NCI-H510A (cell line): ENCODE measurements at regions not wholly inside any gene's neighbourhood (a gene's known extent, or its start where the extent isn't known, plus 50 kb on each side); places are given as distances from the start of the nearest gene placed in this dataset.

Experiments
- DNase-seq: peaks from one replicate; lab custom pipeline; 2025; lab: John Stamatoyannopoulos, UW

- DNase-seq: no peak
Measured at GRCh38 chr5:4124221-4124970, 528.8 kb downstream of the IRX1 start.

- DNase-seq: no peak
Measured at GRCh38 chr5:4128994-4129393, 533.4 kb downstream of the IRX1 start.

GRCh38 chr5:4129523-4129922, 533.9 kb downstream of the IRX1 start:
- DNase-seq: no peak

GRCh38 chr5:4130819-4131218, 535.2 kb downstream of the IRX1 start:
- DNase-seq: no peak

GRCh38 chr5:4137781-4138180, 542.1 kb downstream of the IRX1 start:
- DNase-seq: no peak

GRCh38 chr5:4142842-4143241, 547.2 kb downstream of the IRX1 start:
- no peak for DNase-seq

GRCh38 chr5:4144411-4145007, 548.9 kb downstream of the IRX1 start:
- DNase-seq: no peak

- DNase-seq: no peak
Measured at GRCh38 chr5:4145511-4145910, 549.9 kb downstream of the IRX1 start.

- no peak for DNase-seq
Measured at GRCh38 chr5:4148009-4148408, 552.4 kb downstream of the IRX1 start.

- DNase-seq: no peak
Measured at GRCh38 chr5:4150067-4150466, 554.4 kb downstream of the IRX1 start.

GRCh38 chr5:4156153-4156552, 560.5 kb downstream of the IRX1 start:
- DNase-seq: no peak

GRCh38 chr5:4156889-4157288, 561.3 kb downstream of the IRX1 start:
- no peak for DNase-seq

- no peak for DNase-seq
Measured at GRCh38 chr5:4158750-4159447, 563.3 kb downstream of the IRX1 start.

GRCh38 chr5:4159681-4160080, 564.0 kb downstream of the IRX1 start:
- DNase-seq: no peak

- DNase-seq: no peak
Measured at GRCh38 chr5:4164167-4164566, 568.5 kb downstream of the IRX1 start.

GRCh38 chr5:4180703-4181102, 585.1 kb downstream of the IRX1 start:
- no peak for DNase-seq

- no peak for DNase-seq
Measured at GRCh38 chr5:4182144-4182543, 586.5 kb downstream of the IRX1 start.

- DNase-seq: no peak
Measured at GRCh38 chr5:4185127-4185526, 589.5 kb downstream of the IRX1 start.

- no peak for DNase-seq
Measured at GRCh38 chr5:4188704-4189103, 593.1 kb downstream of the IRX1 start.

GRCh38 chr5:4189317-4189716, 593.7 kb downstream of the IRX1 start:
- DNase-seq: no peak

GRCh38 chr5:4191041-4191440, 595.4 kb downstream of the IRX1 start:
- DNase-seq: no peak

- DNase-seq: no peak
Measured at GRCh38 chr5:4191703-4192102, 596.1 kb downstream of the IRX1 start.

GRCh38 chr5:4192111-4192510, 596.5 kb downstream of the IRX1 start:
- DNase-seq: no peak
